ENCODE measurements at regions not wholly inside any gene's neighbourhood (a gene's known extent, or its start where the extent isn't known, plus 50 kb on each side); places are given as distances from the start of the nearest gene placed in this dataset.
"Not testable (repeated sequence)": the region's sequence is repeated elsewhere in the genome, so short reads cannot be mapped to it uniquely, and the experiment has no call there.

GRCh38 chr13:83086088-83086487, 796.2 kb downstream of the SLITRK1 start:
- no peak for DNase-seq

GRCh38 chr13:83085186-83085900, 796.9 kb downstream of the SLITRK1 start:
- DNase-seq = no peak

GRCh38 chr13:83077499-83077898, 804.8 kb downstream of the SLITRK1 start:
- DNase-seq = no peak

GRCh38 chr13:83073930-83074329, 808.3 kb downstream of the SLITRK1 start:
- DNase-seq = not testable (repeated sequence)

- no peak for DNase-seq
These were observed 817.2 kb downstream of the SLITRK1 start for GRCh38 chr13:83065108-83065507.

GRCh38 chr13:83057119-83057518, 825.2 kb downstream of the SLITRK1 start:
- no peak for DNase-seq

GRCh38 chr13:83056269-83056668, 826.0 kb downstream of the SLITRK1 start:
- DNase-seq = no peak

GRCh38 chr13:83048419-83048818, 833.9 kb downstream of the SLITRK1 start:
- DNase-seq = no peak

GRCh38 chr13:83024955-83025594, 857.2 kb downstream of the SLITRK1 start:
- DNase-seq = no peak

GRCh38 chr13:83024232-83024631, 858.0 kb downstream of the SLITRK1 start:
- DNase-seq = no peak

GRCh38 chr13:83019986-83020385, 862.3 kb downstream of the SLITRK1 start:
- no peak for DNase-seq

GRCh38 chr13:83009987-83010386, 872.3 kb downstream of the SLITRK1 start:
- no peak for DNase-seq

GRCh38 chr13:83008212-83008929, 873.9 kb downstream of the SLITRK1 start:
- no peak for DNase-seq

- no peak for DNase-seq
These were observed 875.0 kb downstream of the SLITRK1 start for GRCh38 chr13:83007226-83007625.

- no peak for DNase-seq
These were observed 879.1 kb downstream of the SLITRK1 start for GRCh38 chr13:83003185-83003584.

GRCh38 chr13:82993417-82993816, 888.9 kb downstream of the SLITRK1 start:
- DNase-seq = no peak

- no peak for DNase-seq
These were observed 905.8 kb downstream of the SLITRK1 start for GRCh38 chr13:82976499-82976898.

- no peak for DNase-seq
These were observed 918.8 kb downstream of the SLITRK1 start for GRCh38 chr13:82963226-82964099.

- no peak for DNase-seq
These were observed 919.9 kb downstream of the SLITRK1 start for GRCh38 chr13:82962397-82962796.

GRCh38 chr13:82961757-82962156, 920.5 kb downstream of the SLITRK1 start:
- DNase-seq = no peak

- DNase-seq = not testable (repeated sequence)
These were observed 929.9 kb downstream of the SLITRK1 start for GRCh38 chr13:82952336-82952735.

- no peak for DNase-seq
These were observed 934.6 kb downstream of the SLITRK1 start for GRCh38 chr13:82947683-82948082.

- DNase-seq = no peak
These were observed 935.1 kb downstream of the SLITRK1 start for GRCh38 chr13:82947191-82947621.

Measured in NCI-H524 (cell line).